Liver (tissue), 7 donors: ENCODE measurements at regions not wholly inside any gene's neighbourhood (a gene's known extent, or its start where the extent isn't known, plus 50 kb on each side); places are given as distances from the start of the nearest gene placed in this dataset.

Experiments used
- DNase-seq: peaks from one replicate; pipeline ENCODE4 v3.0.0-alpha.2; 2017; ENCODE audit warnings: low spot score
- H3K27ac ChIP-seq, 2 donors: one replicate each; pipeline ENCODE4 v1.7.0; 2013; ENCODE audit warnings: inconsistent platforms in 2 of 2, low read length in 2 of 2, control low read depth in 1 of 2, low read depth in 1 of 2, mild to moderate bottlenecking in 1 of 2
- H3K27me3 ChIP-seq, 4 donors: one replicate each; pipeline versions ENCODE4 v1.6.1 to v1.7.0; 2013; ENCODE audit warnings: low read length in 3 of 4, inconsistent platforms in 1 of 4, mild to moderate bottlenecking in 1 of 4, moderate library complexity in 1 of 4; ENCODE audit not compliant: control insufficient read depth in 4 of 4, insufficient read depth in 4 of 4
- H3K36me3 ChIP-seq, 4 donors: one replicate each; pipeline versions ENCODE4 v1.6.1 to v1.7.0; 2013; ENCODE audit warnings: low read length in 3 of 4, mild to moderate bottlenecking in 3 of 4, low read depth in 1 of 4, moderate library complexity in 1 of 4; ENCODE audit not compliant: control insufficient read depth in 4 of 4, insufficient read depth in 3 of 4
- H3K4me1 ChIP-seq, 4 donors: one replicate each; pipeline versions ENCODE4 v1.6.1 to v1.7.0; 2013; ENCODE audit warnings: low read length in 3 of 4, mild to moderate bottlenecking in 3 of 4, moderate library complexity in 1 of 4; ENCODE audit not compliant: control insufficient read depth in 4 of 4, insufficient read depth in 4 of 4
- H3K4me3 ChIP-seq, 3 donors: one replicate each; pipeline versions ENCODE4 v1.6.1 to v1.7.0; 2013; ENCODE audit warnings: low read length in 3 of 3, control low read depth in 1 of 3, low read depth in 1 of 3, mild to moderate bottlenecking in 1 of 3
- H3K9ac ChIP-seq, 2 donors: one replicate each; pipeline ENCODE4 v1.7.0; 2013; ENCODE audit warnings: low read length in 2 of 2, mild to moderate bottlenecking in 2 of 2, moderate library complexity in 2 of 2, control low read depth in 1 of 2, low read depth in 1 of 2
- H3K9me3 ChIP-seq, 4 donors: one replicate each; pipeline versions ENCODE4 v1.6.1 to v1.7.0; 2013; ENCODE audit warnings: low read length in 3 of 4; ENCODE audit not compliant: control insufficient read depth in 4 of 4
- EGR1 ChIP-seq, 2 donors: IDR thresholded peaks; 2 replicates each; pipeline ENCODE4 v1.6.1; 2016 to 2018; ENCODE audit warnings: antibody characterized with exemption in 2 of 2, low read depth in 2 of 2
- FOXA1 ChIP-seq: IDR thresholded peaks from 2 replicates; pipeline ENCODE4 v1.6.1; 2016; ENCODE audit warnings: antibody characterized with exemption
- FOXA2 ChIP-seq: IDR thresholded peaks from 2 replicates; pipeline ENCODE4 v1.6.1; 2016; ENCODE audit warnings: antibody characterized with exemption
- HNF4G ChIP-seq: IDR thresholded peaks from 2 replicates; pipeline ENCODE4 v1.6.1; 2016; ENCODE audit warnings: antibody characterized with exemption
- JUND ChIP-seq, 2 donors: IDR thresholded peaks; 2 replicates each; pipeline ENCODE4 v1.6.1; 2016; ENCODE audit warnings: antibody characterized with exemption in 2 of 2
- NR2F2 ChIP-seq: IDR thresholded peaks from 2 replicates; pipeline ENCODE4 v1.6.1; 2016; ENCODE audit warnings: antibody characterized with exemption
- RAD21 ChIP-seq, 2 donors: IDR thresholded peaks; 2 replicates each; pipeline ENCODE4 v1.6.1; 2016; ENCODE audit warnings: antibody characterized with exemption in 2 of 2, mild to moderate bottlenecking in 2 of 2
- RXRA ChIP-seq, 2 donors: IDR thresholded peaks; 2 replicates each; pipeline ENCODE4 v1.6.1; 2017 to 2018; ENCODE audit warnings: antibody characterized with exemption in 2 of 2, mild to moderate bottlenecking in 1 of 2
- SP1 ChIP-seq: IDR thresholded peaks from 2 replicates; pipeline ENCODE4 v1.6.1; 2018; ENCODE audit warnings: antibody characterized with exemption, mild to moderate bottlenecking
- ZBTB33 ChIP-seq: IDR thresholded peaks from 2 replicates; pipeline ENCODE4 v1.6.1; 2016; ENCODE audit warnings: antibody characterized with exemption
- WGBS: extraction: QIAGEN DNeasy Blood & Tissue Kit; methylation state at CpG from one replicate; pipeline ENCODE4 v1.1.7; 2013; 5-methylcytosine and 5-hydroxymethylcytosine counted together
- donor health status: healthy.
- donor health status: healthy.
- donor health status: healthy.
- donor health status: healthy.

GRCh38 chr1:55446351-55446750 lies 231.2 kb upstream of the USP24 start:
- WGBS, result 88% methylated on average over 2 of the region's 2 CpGs
- Histone ChIP-seq H3K4me3 (no peak overlapping the region), H3K9me3 (peaks cover 0 to 6% (median 1%) of the 10 kb centered on the region in 4 donors)

DNA sequence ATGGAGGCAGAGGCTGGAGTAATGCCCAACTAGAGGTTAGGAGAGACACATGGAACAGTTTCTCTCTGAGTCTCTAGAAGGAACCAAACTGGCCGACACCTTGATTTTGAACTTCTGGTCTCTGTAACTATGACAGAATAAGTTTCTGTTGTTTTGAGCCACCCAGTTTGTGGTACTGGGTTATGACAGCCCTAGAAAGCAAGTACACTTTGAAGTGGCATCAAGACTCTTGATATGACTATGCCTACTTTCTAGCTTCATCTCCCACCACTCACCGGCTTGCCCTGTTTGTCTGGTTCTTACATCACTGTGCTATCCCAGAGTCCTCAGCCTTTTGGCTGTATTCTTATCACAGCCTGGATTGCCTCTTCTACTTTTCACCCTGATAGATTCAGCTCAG lies 230.3 kb upstream of the USP24 start:
- H3K36me3 ChIP-seq, result no peaks in the 10 kb centered on the region
- 94% methylated on average over 2 of the region's 2 CpGs for WGBS

More at GRCh38 chr1:55446351-55446750, 231.2 kb upstream of the USP24 start:
- no peak overlapping the region for H3K9ac ChIP-seq
- DNase-seq, result no peak
- H3K27me3 ChIP-seq, result no peaks in the 10 kb centered on the region
- no peak overlapping the region for H3K27ac ChIP-seq
- H3K4me1 ChIP-seq, result no peaks in the 10 kb centered on the region
- TF ChIP-seq JUND (IDR thresholded peaks at IDR 0.05), result no peak
- TF ChIP-seq HNF4G, result no peak
- TF ChIP-seq ZBTB33, result no peak
- TF ChIP-seq RAD21 (IDR thresholded peaks at IDR 0.05), result no peak
- no peaks in the 10 kb centered on the region for H3K36me3 ChIP-seq

DNA sequence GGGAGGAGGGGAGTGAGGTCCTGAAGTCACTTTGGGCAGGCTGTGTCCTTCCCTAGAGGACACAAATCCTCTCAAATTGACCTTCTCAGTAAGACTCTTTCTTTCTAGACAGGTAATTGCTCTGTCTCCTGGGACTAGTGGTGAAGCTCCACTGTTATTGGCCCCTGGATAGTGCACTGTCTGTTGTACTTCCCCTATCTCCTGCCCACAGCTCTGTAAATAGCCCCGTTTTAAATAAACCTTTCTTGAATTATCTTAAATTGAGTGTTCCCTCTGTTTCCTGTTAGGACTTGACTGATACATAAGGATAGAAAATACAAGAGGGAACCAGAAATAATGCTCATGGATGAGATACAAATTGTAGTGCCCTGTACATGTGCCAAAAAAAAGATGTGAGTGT lies 229.5 kb upstream of the USP24 start:
- no peak for TF ChIP-seq RAD21 (IDR thresholded peaks at IDR 0.05)
- TF ChIP-seq EGR1 (IDR thresholded peaks at IDR 0.05; ENCODE audit: low read depth in 2 of 2), result no peak
- TF ChIP-seq ZBTB33, result no peak
- Histone ChIP-seq H3K4me1 (no peaks in the 10 kb centered on the region), H3K27ac (no peak overlapping the region), H3K9me3 (no peaks in the 10 kb centered on the region), H3K4me3 (no peak overlapping the region), H3K36me3 (no peaks in the 10 kb centered on the region), H3K27me3 (no peaks in the 10 kb centered on the region), H3K9ac (no peak overlapping the region)
- no peak for DNase-seq
- WGBS, result 46% methylated on average over 1 of the region's 1 CpG

More for the DNA sequence above, 230.3 kb upstream of the USP24 start:
- Histone ChIP-seq H3K27ac (no peak overlapping the region), H3K4me1 (no peaks in the 10 kb centered on the region), H3K4me3 (no peak overlapping the region), H3K9me3 (no peaks in the 10 kb centered on the region), H3K9ac (no peak overlapping the region), H3K27me3 (no peaks in the 10 kb centered on the region)
- no peak for TF ChIP-seq JUND (IDR thresholded peaks at IDR 0.05)
- TF ChIP-seq RAD21 (IDR thresholded peaks at IDR 0.05), result no peak
- no peak for TF ChIP-seq EGR1 (IDR thresholded peaks at IDR 0.05; ENCODE audit: low read depth in 2 of 2)
- TF ChIP-seq NR2F2, result no peak
- no peak for TF ChIP-seq FOXA1
- TF ChIP-seq FOXA2, result no peak
- no peak for TF ChIP-seq ZBTB33
- TF ChIP-seq RXRA (IDR thresholded peaks at IDR 0.05), result no peak
- TF ChIP-seq SP1, result no peak
- DNase-seq, result no peak
